ENCODE measurements at regions not wholly inside any gene's neighbourhood (a gene's known extent, or its start where the extent isn't known, plus 50 kb on each side); places are given as distances from the start of the nearest gene placed in this dataset.
"Not testable (repeated sequence)": the region's sequence is repeated elsewhere in the genome, so short reads cannot be mapped to it uniquely, and the experiment has no call there.

DNA sequence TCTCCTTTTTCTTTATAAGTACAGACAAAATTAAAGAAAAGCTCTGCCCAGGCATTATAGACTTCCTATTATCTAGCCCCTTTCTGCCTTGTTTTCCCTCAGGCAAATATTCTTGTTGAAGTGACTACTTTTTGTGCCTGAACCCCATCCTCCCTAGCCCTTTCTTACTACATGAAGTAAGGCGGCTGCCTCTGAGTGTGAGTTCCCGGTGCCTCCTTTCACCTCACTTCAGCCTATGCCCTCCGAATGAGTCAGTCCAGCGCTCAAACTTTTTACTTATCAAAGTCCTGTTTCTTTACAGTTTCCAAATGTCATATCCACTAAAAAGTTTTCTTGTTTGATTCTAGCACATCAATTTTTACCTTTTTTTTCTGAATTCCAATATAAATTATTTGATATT is 778.3 kb upstream of the NRXN1 start:
- no peak for DNase-seq

DNA sequence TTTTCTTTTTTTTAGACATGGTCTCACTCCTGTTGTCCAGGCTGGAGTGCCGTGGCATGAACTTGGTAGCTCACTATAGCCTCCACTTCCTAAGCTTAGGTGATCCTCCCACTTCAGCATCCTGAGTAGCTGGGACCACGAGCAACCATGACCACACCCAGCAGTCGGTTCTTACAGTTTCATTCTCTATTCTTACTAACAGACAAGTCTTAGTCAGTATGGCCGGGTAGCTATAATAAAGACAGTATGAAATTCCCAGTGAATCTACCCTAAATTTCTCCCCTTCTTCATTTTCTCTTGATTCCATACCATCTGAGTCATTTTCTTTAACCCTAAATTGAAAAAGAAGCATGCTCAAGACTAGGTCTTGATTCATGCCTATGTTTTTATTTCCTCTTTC is 775.3 kb upstream of the NRXN1 start:
- no peak for DNase-seq

DNA sequence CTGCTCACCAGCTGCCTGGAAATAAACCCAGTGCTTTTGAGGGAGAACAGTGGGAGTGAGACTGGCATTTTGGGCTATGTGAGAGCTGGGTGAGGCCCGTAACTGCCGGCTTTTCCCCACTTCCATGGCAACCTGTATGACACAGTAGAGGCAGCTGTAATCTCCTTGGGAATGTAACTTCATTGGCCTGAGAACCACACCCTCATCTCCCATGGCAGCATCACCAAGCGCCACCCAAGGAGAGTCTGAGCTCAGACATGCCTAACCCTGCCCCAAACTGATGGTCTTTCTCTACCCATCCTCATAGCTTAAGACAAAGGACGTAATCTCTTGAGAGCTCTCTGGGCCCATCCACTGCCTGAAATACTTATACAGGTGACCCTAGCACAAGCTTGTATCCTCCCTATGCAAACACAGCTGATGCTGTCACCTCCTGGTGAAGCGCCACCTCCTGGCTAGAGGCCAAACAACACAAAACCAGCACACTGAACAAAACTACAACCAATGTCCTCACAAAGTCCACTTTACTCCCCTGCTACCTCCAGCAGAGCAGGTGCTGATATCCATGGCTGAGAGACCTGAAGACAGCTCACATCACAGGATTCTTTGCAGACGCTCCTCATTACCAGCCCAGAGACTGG is 763.4 kb upstream of the NRXN1 start:
- DNase-seq = no peak

DNA sequence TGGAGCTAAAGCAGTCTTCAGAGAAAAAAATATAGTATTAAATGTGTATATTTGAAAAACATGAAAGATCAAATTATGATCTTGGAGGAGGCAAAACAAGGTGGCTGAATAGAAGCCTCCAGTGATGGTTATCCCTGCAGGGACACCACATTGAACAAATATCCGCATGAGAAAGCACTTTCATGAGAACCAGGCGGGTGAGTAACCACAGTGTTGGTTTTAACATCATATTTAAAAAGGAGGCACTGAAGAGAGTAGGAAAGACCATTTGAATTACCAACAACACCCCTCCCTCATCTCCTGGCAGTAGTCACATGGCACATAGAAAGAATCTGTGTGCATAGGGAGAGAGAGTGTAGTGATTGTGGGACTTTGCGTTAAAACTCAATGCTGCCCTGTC is 759.6 kb upstream of the NRXN1 start:
- no peak for DNase-seq

DNA sequence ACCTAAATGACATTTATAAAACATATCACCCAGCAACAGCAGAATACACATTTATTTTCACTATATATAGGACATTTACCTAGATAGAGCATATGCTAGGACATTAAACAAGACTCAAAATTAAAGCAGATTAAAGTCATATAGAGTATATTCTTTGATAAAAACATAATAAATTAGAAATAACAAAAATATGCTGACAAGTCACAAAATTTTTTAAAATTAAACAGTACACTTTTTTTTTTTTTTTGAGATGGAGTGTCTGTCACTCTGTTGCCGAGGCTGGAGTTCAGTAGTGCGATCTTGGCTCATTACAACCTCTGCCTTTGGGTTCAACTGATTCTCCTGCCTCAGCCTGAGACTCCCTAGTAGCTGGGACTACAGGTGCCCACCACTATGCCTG is 758.9 kb upstream of the NRXN1 start:
- no peak for DNase-seq

DNA sequence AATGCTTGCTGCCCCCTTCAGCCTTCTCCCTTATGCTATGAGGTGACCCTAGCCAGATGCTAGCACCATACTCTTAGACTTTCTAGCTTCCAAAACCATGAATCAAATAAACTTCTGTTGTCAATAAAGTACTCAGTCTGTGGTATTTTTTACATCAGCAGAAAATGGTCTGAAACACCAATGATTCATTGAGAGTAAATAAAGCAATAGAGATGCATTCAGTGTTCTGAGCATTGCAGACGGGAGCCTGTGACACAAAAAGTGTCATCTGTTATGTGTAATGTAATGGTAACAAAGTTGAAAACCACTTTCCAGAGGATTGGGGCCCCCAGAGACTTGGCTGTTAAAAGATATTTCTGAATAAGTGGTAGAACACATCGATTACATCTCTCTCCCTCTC is 758.0 kb upstream of the NRXN1 start:
- DNase-seq = peak; percentile 57

DNA sequence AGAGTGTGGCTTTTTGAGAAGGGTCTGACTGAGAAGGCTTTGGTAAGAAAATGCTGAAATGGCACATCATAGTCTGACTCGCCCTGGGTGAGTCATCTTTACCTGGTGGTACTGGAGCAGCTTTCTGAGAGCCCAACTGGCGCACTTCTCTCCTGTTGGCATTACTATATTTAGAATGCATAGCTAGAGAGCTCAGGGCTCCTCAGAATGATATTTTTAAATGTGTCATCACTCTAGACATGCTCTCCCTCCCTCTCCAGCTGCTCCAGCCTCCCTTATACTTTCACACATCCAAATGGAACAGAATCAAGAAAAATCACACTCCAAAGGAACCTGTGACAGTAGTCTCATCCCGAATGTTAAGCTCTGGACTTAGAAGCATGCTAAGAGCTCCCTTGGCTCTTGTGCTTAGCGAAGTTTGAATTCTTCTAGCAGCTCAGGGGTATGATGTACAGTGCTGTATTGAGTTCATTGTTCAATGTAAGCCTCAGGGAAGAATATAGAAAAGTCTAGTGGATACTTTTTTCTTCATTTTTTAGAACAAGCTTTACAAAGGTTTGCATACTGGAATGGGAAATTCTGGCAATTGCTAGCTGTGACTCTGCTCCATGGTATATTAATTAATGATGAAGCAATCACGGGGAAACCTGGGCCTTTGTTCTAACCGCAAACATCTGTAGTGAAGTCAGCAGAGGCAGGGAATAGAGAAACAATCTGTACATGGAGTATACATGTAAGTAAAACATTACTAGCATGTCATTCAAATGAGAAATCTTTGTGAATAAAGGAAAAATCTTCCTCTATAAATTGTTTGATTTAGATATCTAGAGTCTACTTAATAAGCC is 751.2 kb upstream of the NRXN1 start:
- peak; percentile 78 for DNase-seq

DNA sequence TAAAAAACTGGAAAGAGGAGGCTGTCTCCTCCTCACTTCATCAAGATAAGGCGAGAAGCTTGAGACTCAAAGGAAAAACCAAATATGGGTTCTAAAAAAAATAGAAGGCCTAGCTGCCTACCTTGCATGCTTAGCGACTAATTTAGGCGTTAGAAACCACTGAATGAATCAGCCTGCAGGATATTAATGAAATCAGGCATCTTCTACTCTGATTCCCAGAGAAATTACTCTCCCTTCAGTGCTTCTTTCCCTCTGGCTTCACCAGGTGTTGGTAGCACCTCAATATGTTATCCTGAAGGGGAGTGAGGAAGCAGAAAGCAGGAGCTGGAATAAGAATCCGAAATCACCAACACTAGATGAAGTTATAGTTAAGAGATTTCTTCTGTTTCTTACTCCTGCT is 749.8 kb upstream of the NRXN1 start:
- no peak for DNase-seq

DNA sequence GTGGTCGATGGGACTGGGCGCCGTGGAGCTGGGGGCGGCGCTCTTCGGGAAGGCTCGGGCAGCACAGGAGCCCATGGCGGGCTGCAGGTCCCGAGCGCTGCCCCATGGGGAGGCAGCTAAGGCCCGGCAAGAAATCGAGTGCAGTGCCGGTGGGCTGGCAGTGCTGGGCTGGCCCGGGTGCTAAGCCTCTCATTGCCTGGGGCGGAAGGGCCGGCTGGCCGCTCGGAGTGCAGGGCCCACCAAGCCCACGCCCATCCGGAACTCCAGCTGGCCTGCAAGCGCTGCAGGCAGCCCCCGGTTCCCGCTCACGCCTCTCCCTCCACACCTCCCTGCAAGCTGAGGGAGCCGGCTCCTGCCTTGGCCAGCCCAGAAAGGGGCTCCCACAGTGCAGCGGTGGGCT is 748.4 kb upstream of the NRXN1 start:
- no peak for DNase-seq

DNA sequence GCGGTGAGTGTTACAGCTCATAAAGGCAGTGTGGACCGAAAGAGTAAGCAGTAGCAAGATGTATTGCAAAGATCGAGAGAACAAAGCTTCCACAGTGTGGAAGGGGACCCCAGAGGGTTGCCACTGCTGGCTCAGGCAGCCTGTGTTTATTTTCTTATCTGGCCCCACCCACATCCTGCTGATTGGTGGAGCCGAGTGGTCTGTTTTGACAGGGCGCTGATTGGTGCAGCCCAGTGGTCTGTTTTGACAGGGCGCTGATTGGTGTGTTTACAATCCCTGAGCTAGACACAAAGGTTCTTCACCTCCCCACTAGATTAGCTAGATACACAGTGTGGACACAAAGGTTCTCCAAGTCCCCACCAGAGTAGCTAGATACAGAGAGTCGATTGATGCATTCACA is 747.8 kb upstream of the NRXN1 start:
- not testable (repeated sequence) for DNase-seq

DNA sequence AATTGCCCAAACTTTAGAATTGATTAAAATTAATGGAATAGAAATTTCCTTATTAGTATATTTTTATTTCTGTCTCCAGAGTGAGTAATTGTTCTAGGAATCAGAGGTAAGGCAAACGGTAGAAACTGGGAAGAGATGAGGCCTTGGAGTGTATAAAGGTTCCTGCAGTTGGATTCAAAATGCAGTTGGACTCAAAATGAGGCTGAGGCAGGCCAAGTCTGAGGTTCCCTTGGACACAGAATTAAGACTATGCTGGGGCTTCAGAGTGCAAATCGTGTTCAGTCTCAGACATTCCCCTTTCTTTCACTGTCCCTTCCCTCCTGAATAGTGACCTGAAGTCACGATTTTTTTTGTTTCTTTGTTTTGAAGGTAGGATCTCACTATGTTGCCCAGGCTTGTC is 746.9 kb upstream of the NRXN1 start:
- no peak for DNase-seq

DNA sequence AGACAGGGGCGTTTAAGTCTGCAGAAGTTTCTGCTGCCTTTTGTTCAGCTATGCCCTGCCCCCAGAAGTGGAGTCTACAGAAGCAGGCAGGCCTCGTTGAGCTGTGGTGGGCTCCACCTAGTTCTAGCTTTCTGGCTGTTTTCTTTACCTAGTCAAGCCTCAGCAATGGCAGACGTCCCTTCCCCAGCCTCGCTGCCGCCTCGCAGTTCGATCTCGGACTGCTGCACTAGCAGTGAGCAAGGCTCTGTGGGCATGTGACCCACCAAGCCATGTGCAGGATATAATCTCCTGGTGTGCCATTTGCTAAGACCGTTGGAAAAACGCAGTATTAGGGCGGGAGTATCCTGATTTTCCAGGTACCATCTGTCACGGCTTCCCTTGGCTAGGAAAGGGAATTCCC is 742.7 kb upstream of the NRXN1 start:
- DNase-seq = not testable (repeated sequence)

DNA sequence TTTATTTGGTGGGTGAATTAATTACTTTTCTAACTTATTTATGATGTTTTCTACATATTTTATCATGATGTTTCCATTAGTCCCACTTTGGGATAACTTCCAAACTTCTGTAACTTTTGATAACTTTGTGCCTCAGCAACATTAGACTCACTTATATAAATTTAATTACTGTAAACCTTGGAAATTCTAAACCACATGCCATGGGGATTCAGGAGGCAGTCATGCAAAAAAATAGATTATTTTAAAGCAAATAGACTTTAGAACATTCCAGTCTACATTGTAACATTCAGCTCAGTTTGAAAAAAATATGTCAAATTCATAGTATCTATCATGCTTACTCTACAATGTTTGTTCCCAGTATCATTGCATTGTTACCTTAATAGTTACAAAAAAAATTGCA is 728.5 kb upstream of the NRXN1 start:
- DNase-seq = no peak

DNA sequence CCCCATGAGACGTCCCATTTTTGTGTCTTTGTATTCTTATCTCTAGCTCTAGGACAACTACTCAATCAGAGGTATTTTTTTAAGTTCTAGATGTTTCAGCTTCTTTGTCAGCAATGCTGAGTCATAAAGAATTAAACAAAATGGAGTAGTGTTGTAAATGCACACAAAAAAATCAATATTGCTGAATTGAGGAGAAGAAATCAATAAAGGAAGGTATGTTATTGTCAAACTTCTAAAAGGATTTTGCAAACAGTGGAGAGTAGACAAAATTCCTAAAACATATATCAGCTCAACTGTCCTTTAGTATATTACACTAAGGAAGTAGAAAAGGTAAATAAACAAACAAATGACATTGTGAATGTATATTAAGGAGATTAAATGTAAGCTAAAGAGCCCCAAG is 726.1 kb upstream of the NRXN1 start:
- DNase-seq = no peak

DNA sequence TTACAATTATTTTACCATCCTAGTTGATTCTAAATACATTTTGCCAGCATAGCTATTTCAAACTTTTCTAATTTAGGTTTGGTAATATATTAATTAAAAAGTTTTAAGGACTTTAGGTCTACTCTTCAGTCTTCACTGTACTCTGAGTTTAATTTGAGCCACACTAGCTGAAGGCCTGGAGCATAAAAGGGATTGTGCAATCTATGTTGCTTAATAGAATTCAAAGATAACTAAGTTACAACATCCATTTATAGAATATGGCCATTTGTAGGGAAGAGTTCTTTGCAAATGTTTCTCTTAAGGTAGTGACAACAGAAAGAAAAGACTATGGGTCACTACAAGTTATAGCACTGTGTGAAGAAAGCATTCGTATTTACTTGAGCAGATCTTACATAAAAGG is 702.2 kb upstream of the NRXN1 start:
- DNase-seq = peak; percentile 20

DNA sequence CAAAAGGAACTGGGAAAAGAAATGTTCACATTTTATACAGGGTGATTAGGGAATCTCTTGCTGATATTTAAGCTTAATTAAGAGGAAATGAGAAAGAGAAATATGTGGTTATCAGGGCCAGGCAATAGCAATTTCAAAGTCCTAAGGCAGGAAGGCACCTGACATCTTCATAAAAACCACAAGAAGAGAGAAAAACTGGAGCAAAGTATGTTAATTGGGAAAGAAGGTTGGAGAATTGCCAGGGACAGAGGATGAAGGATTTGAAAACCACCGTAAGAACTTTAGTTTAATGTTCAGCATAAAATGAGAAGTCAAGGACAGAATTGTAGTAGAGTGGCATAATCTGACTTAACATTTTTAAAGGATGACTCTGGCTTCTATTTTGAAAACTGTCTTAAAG is 691.8 kb upstream of the NRXN1 start:
- DNase-seq = peak; percentile 53

DNA sequence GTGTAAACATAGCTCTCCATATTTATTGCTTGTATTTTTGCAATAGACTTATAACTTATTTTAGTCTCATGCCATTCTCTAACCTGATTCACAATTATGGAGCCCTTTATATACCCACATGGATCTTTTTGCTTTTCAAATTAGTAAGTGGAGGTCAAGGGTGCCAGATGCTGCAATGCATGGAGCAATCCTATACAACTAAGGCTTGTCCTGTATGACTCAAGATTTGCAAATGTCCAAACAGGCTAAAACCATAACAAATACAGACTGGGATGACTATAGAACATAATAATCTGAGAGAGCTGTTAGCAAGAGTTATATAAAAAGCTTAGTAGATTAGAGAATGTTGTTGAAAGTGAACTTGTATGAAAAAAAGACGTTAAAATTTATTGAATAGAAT is 690.4 kb upstream of the NRXN1 start:
- DNase-seq = peak; percentile 83

DNA sequence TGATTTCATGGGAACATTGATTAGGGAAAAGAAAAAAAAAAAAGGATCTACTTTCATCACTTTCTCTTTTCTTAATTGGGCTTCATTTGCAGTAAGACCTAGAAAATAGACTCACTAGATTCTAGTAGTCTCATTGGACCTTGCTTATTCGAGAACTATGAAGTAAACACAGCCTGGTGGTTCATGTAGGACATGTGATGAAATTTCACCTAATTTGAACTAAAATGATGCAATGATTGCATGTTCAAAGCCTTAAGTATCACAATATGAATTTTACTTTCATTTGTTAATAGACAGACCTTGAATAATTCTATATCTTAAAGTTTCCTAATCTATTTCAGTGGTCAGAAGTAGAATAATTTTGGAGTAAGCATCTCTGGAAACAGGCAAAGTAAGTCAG is 688.9 kb upstream of the NRXN1 start:
- DNase-seq = no peak

DNA sequence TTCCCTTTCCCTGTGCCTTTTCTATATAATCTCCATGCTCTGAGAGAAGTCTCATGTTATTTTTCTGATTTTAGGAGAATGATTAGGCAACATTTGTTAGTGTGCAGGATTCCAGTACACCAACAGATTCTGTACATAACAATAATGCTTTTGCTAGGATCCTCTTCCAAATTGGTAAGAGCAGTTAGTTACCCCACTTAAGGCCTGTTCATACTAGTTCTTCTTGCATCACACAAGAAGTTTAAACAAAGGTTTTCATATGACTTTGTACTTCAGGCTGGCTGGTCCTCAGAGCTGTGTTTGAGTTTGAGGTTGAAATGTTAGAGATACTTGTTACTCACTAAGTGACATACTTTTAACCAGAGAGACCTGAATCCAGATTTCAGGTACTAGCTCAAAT is 686.9 kb upstream of the NRXN1 start:
- no peak for DNase-seq

DNA sequence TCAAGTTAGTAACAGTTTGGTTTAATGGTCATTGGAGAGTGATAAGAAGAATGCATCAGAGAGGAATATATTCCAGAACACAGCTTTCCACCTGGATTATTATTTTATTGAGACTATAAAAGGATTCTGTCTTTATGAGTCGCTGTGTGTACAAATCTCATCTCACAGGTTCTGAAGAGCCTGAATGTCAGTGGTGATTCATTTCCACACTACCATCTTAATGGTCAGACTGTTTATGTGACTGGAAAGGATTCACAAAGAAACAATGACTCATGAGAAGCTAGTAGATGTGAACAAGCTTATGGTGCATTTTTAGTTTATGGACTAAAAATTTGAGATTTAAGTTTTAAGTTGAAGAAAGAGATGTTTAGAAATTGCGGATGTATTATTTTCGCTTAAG is 685.4 kb upstream of the NRXN1 start:
- peak; percentile 86 for DNase-seq

DNA sequence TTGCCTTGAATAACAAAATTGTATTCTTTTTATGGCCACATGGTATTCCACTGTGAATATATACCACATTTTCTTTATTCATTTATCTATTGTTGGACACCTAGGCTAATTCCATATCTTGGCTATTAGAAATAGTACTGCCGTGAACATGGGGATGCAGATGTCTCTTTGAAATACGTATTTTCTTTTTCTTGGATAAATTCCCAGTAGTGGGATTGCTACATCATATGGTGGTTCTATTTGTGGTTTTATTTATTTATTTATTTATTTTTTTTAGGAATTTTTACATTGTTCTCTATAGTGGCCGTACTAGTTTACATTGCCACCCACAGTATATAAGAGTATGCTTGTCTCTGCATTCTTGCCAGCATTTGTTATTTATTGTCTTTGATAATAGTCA is 679.8 kb upstream of the NRXN1 start:
- peak; percentile 75 for DNase-seq

DNA sequence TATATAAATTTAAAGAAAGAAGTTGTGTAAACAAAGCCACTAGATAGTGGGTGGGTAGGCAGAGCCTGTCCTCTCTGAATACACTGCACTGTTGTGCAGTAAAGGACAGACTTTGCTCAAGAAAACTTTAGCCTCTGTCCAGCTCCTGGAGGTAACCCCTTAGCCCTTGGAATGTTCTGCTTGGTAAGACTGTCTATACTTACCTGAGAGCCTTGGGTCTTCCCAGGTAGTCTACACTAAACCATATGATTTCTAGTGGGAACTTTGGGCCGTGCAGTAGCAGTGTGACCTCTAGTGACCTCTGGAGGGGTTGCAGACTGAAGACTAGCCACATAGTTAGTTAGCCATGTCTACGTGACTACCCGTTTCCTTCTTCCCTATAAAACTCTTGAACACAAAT is 678.3 kb upstream of the NRXN1 start:
- DNase-seq = no peak

DNA sequence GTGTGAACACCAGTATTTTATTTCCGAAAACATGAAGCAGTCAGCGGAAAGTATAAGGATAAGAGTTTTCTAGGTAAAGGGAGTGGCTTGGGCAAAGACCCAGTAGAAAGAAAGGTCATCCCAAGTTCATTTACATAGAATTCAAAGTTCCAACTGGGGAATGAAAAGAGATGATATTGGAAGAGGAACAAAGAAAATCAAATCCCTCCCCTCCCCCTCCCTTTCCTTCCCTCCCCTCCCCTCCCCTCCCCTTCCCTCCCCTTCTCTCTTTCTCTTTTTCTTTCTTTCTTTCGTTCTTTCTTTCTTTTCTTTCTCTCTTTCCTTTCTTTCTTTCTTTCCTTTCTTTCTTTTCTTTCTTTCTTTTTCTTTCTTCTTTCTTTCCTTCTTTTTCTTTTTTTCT is 675.7 kb upstream of the NRXN1 start:
- DNase-seq = no peak

DNA sequence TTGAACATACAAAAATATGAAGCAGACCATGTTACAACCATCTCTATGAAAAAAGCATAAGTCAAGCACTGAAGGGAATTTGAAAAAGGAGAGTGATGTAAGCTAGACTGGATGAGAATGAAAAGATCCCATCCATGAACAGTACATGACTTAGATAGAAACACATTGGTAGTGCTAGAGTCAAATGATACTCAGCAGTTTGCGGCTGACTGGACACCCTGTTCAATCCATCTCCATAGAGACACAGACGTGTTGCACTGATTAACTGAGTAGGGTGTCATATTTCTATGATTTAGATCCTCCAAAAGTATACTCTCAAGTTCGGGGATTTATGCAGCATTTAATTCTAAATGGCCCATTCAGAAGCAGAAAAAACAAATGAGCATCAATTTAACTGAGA is 674.3 kb upstream of the NRXN1 start:
- no peak for DNase-seq

DNA sequence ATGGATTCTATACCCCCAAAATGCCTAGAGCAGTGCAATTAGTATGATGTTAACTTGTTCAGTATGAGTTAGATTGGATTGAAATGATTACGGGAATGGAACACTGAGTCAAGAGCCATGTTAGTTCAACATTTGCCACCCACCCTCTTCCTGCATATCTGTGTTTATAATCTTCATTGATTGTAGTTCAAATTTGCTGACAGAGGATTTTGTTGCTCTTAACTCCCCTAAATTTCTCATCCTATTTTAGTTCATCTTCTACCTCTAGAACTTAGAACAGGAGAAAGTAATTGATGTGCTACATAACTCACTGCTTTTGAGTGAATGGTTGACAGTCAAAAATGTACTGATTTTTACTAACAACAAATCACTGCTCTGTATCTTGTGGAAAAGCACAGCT is 673.5 kb upstream of the NRXN1 start:
- DNase-seq = no peak
